GM12878 (cell line): ENCODE measurements at regions not wholly inside any gene's neighbourhood (a gene's known extent, or its start where the extent isn't known, plus 50 kb on each side); places are given as distances from the start of the nearest gene placed in this dataset.

Experiments
- ATAC-seq: fragments of 200-7000 bp; cut with Tn5 transposase; 3 replicates; pipeline ENCODE4 v1.9.1; 2020; ENCODE audit warnings: mild to moderate bottlenecking, moderate library complexity
- BruUV-seq: library from RNA; stranded (reverse); fragments of 400-500 nt; replicated peaks from 2 replicates; lab custom pipeline; 2021; lab: Mats Ljungman, UMichigan
- CTCF ChIA-PET: fragments of 300-600 bp; sonication (Branson Sonifier 250); formaldehyde crosslinking; extraction: SDS; loops from one replicate; lab custom pipeline; 2021; ENCODE audit warnings: inconsistent platforms; lab: Yijun Ruan, JAX
- POLR2A ChIA-PET: fragments of 350-600 bp; formaldehyde crosslinking; extraction: SDS; loops from one replicate; lab custom pipeline; 2021; ENCODE audit warnings: inconsistent platforms; lab: Charles Lee
- RAD21 ChIA-PET: fragments of 300-600 bp; sonication (Branson Sonifier 250); formaldehyde crosslinking; loops from one replicate; lab custom pipeline; 2023; ENCODE audit warnings: antibody characterized with exemption; ENCODE audit not compliant: unreplicated experiment; lab: Charles Lee
- SMC1A ChIA-PET: fragments of 300-600 bp; sonication (Branson Sonifier 250); formaldehyde crosslinking; loops from one replicate; lab custom pipeline; 2023; ENCODE audit not compliant: unreplicated experiment, uncharacterized antibody; lab: Charles Lee
- DNase-seq: peaks from one replicate; pipeline ENCODE4 v3.0.0-alpha.2; 2011; ENCODE audit warnings: low read depth, low spot score
- FAIRE-seq: peaks from 3 replicates; lab custom pipeline; 2011; peaks lifted over from hg19 to GRCh38; lab: Jason Lieb, UNC
- H2AFZ ChIP-seq: 2 replicates; pipeline ENCODE4 v1.6.0; 2011; ENCODE audit warnings: low read depth, low read length, control low read depth; ENCODE audit not compliant: control insufficient read depth
- H3K27ac ChIP-seq: 2 replicates; pipeline ENCODE4 v1.5.1; 2011; ENCODE audit warnings: control low read depth; ENCODE audit not compliant: control insufficient read depth, insufficient read depth
- H3K27me3 ChIP-seq, 2 experiments: replicated peaks in 1 of 2; 2 replicates each; pipeline versions ENCODE4 v1.6.0 to v1.6.1; 2011; ENCODE audit warnings: low read length in 1 of 2; ENCODE audit not compliant: control insufficient read depth in 2 of 2, insufficient read depth in 2 of 2
- H3K36me3 ChIP-seq, 2 experiments: 2 replicates each; pipeline ENCODE4 v1.5.1; 2011; ENCODE audit warnings: low read length in 1 of 2; ENCODE audit not compliant: control insufficient read depth in 2 of 2, insufficient read depth in 2 of 2
- H3K4me1 ChIP-seq: 2 replicates; pipeline ENCODE4 v1.6.1; 2011; ENCODE audit warnings: mild to moderate bottlenecking, low read length, moderate library complexity, mixed read lengths; ENCODE audit not compliant: control insufficient read depth, insufficient read depth
- H3K4me2 ChIP-seq: 2 replicates; pipeline ENCODE4 v1.6.0; 2011; ENCODE audit warnings: control low read depth; ENCODE audit not compliant: control insufficient read depth, insufficient read depth
- H3K4me3 ChIP-seq: fragments of 200-600 bp; sonication (generic); 2 replicates; pipeline ENCODE4 v1.5.1; 2016
- H3K79me2 ChIP-seq: 2 replicates; pipeline ENCODE4 v1.6.0; 2011; ENCODE audit warnings: low read length; ENCODE audit not compliant: control insufficient read depth, insufficient read depth
- H3K9ac ChIP-seq: 2 replicates; pipeline ENCODE4 v1.8.0; 2011; ENCODE audit warnings: low read length, control low read depth, mixed read lengths; ENCODE audit not compliant: control insufficient read depth, insufficient read depth
- H3K9me3 ChIP-seq: replicated peaks from 3 replicates; pipeline ENCODE4 v1.5.1; 2011; ENCODE audit warnings: mild to moderate bottlenecking, low read length; ENCODE audit not compliant: control insufficient read depth, insufficient read depth
- H4K20me1 ChIP-seq: 2 replicates; pipeline ENCODE4 v1.6.0; 2011; ENCODE audit not compliant: control insufficient read depth, insufficient read depth
- CEBPZ ChIP-seq: fragments of 150-350 bp; IDR thresholded peaks from 2 replicates; pipeline ENCODE4 v1.6.1; 2016; ENCODE audit warnings: low read depth, low read length
- EP300 ChIP-seq, 2 experiments: fragments of 150-350 bp in 1 of 2; IDR thresholded peaks; 2 replicates each; pipeline ENCODE4 v1.6.1; 2011 to 2012; ENCODE audit warnings: low read depth in 2 of 2, low read length in 2 of 2, borderline replicate concordance in 1 of 2, improper control_type of control experiment in 1 of 2, inconsistent platforms in 1 of 2; ENCODE audit not compliant: control insufficient read depth in 1 of 2
- ETV6 ChIP-seq, 2 experiments: fragments of 450-650 bp in 1 of 2; IDR thresholded peaks in 1 of 2; conservative IDR thresholded peaks in 1 of 2; 2 replicates each; pipeline ENCODE4 v1.6.1; 2014; ENCODE audit warnings: antibody characterized with exemption in 1 of 2, borderline replicate concordance in 1 of 2, low read depth in 1 of 2, mild to moderate bottlenecking in 1 of 2, moderate library complexity in 1 of 2
- IKZF1 ChIP-seq: fragments of 450-650 bp; conservative IDR thresholded peaks from 2 replicates; pipeline ENCODE4 v1.6.1; 2017; ENCODE audit warnings: antibody characterized with exemption, mild to moderate bottlenecking
- MTA2 ChIP-seq: fragments of 450-650 bp; IDR thresholded peaks from 2 replicates; pipeline ENCODE4 v1.6.1; 2016; ENCODE audit warnings: low read depth, mild to moderate bottlenecking, moderate library complexity
- NFIC ChIP-seq: IDR thresholded peaks from 2 replicates; pipeline ENCODE4 v1.6.1; 2012; ENCODE audit warnings: low read depth, mild to moderate bottlenecking, inconsistent platforms, low read length, moderate library complexity
- NFYB ChIP-seq: IDR thresholded peaks from 2 replicates; pipeline ENCODE4 v1.6.1; 2011; ENCODE audit warnings: low read depth, mild to moderate bottlenecking, low read length, improper control_type of control experiment, moderate library complexity; ENCODE audit not compliant: insufficient read depth
- POLR2A ChIP-seq: IDR thresholded peaks from 2 replicates; pipeline ENCODE4 v1.6.1; 2011; ENCODE audit warnings: low read depth, mild to moderate bottlenecking, low read length
- POLR2AphosphoS5 ChIP-seq: IDR thresholded peaks from 2 replicates; pipeline ENCODE4 v1.6.1; 2011; ENCODE audit warnings: mild to moderate bottlenecking, low read length, inconsistent platforms
- REST ChIP-seq: IDR thresholded peaks from 2 replicates; pipeline ENCODE4 v1.6.1; 2012; ENCODE audit warnings: mild to moderate bottlenecking, low read depth, low read length
- SUPT20H ChIP-seq: IDR thresholded peaks from 2 replicates; pipeline ENCODE4 v1.6.1; 2011; ENCODE audit warnings: low read depth, mild to moderate bottlenecking, low read length, moderate library complexity, borderline replicate concordance; ENCODE audit not compliant: control insufficient read depth
- WGBS: methylation state at CpG from one replicate; pipeline ENCODE4 v1.1.6; 2016; ENCODE audit warnings: low lambda C conversion rate; ENCODE audit not compliant: insufficient replicate concordance, insufficient coverage; ENCODE audit errors: missing lambda C conversion rate; 5-methylcytosine and 5-hydroxymethylcytosine counted together
- in situ Hi-C: fragments of 300-500 bp; cut with MboI; formaldehyde crosslinking; loops from 9 replicates; pipeline ENCODE4 v1.14.3; 2018; ENCODE audit warnings: mixed read lengths
- intact Hi-C: fragments of 100-400 bp; cut with micrococcal nuclease; formaldehyde crosslinking; loops from one replicate; pipeline ENCODE4 v1.14.2; 2022; ENCODE audit not compliant: unreplicated experiment

- intact Hi-C loops = no loop called here
- no peaks in the 10 kb centered on the region for H3K27me3 ChIP-seq
- H3K4me2 ChIP-seq = no peak overlapping the region
- ChIA-PET POLR2A (no interaction called here), RAD21 (no interaction called here), CTCF (no interaction called here), SMC1A (interaction anchor here (1.0 kb wide), 1 partner anchor 25 kb away, joined by 4 read pairs; no protein-coding TSS in a partner anchor)
- ATAC-seq (no peak), DNase-seq (no peak), FAIRE-seq (no peak)
- BruUV-seq = no TSS peak
- H3K4me3 ChIP-seq = no peak overlapping the region
- H3K9ac ChIP-seq = no peak overlapping the region
- H3K9me3 ChIP-seq = no peaks in the 10 kb centered on the region
- no peaks in the 10 kb centered on the region for H4K20me1 ChIP-seq
- no peaks in the 10 kb centered on the region for H3K79me2 ChIP-seq
- H2AFZ ChIP-seq = no peak overlapping the region
- H3K27ac ChIP-seq = no peak overlapping the region
- no peaks in the 10 kb centered on the region for H3K4me1 ChIP-seq
- TF ChIP-seq EP300 (IDR thresholded peaks at IDR 0.05; ENCODE audit: borderline replicate concordance in 1 of 2, control insufficient read depth in 1 of 2, low read depth in 2 of 2, low read length in 2 of 2) = no peak
- TF ChIP-seq SUPT20H = no peak
- TF ChIP-seq REST = no peak
- no peak for TF ChIP-seq MTA2
- TF ChIP-seq POLR2A = no peak
- TF ChIP-seq CEBPZ = no peak
- no peak for TF ChIP-seq IKZF1
- no peak for TF ChIP-seq POLR2AphosphoS5
- no peak for TF ChIP-seq NFYB
- TF ChIP-seq NFIC = no peak
- no peak for TF ChIP-seq ETV6 (conservative IDR thresholded peaks at IDR 0.05 in 1 of 2, IDR thresholded peaks at IDR 0.05 in 1 of 2; ENCODE audit: borderline replicate concordance in 1 of 2, low read depth in 1 of 2)
- TF ChIP-seq, all 136 proteins: peak for 0
- WGBS = 13% methylated on average over 3 of the region's 3 CpGs
- no peaks in the 10 kb centered on the region for H3K36me3 ChIP-seq
- in situ Hi-C loops = no loop called here
Observed at GRCh38 chr4:24150034-24150433, 260.2 kb upstream of the PPARGC1A start.
